Neural progenitor cell (in vitro differentiated cells): ENCODE measurements at regions not wholly inside any gene's neighbourhood (a gene's known extent, or its start where the extent isn't known, plus 50 kb on each side); places are given as distances from the start of the nearest gene placed in this dataset.

ENCODE experiments used
- CTCF ChIP-seq: fragments of 200-600 bp; sonication (generic); IDR thresholded peaks from 2 replicates; pipeline ENCODE4 v1.5.1; 2017; ENCODE audit warnings: antibody characterized with exemption, mild to moderate bottlenecking
- EZH2 ChIP-seq: fragments of 200-600 bp; sonication (generic); IDR thresholded peaks from 2 replicates; pipeline ENCODE4 v1.6.1; 2017; ENCODE audit warnings: antibody characterized with exemption, mild to moderate bottlenecking, moderate library complexity
- EZH2phosphoT487 ChIP-seq: fragments of 200-600 bp; sonication (generic); IDR thresholded peaks from 2 replicates; pipeline ENCODE4 v1.6.1; 2017; ENCODE audit warnings: antibody characterized with exemption

- TF ChIP-seq EZH2phosphoT487 (no peak), CTCF (no peak), EZH2 (no peak)
Measured at GRCh38 chr6:26211963-26212362, 124.7 kb downstream of the HFE start.
